T-helper 2 cell treated with Interferon-gamma antibody and Interleukin-4, amounts not matched to agents 5 μg/mL and 100 μg/mL, for 36 hours (primary cell): ENCODE measurements at regions not wholly inside any gene's neighbourhood (a gene's known extent, or its start where the extent isn't known, plus 50 kb on each side); places are given as distances from the start of the nearest gene placed in this dataset.
A peak's percentile ranks its signal among the peaks of the same experiment; 100 is the strongest.

ENCODE experiments used
- DNase-seq: peaks from one replicate; pipeline ENCODE4 v3.0.0; 2021; ENCODE audit warnings: low spot score
- H3K27ac Mint-ChIP-seq: one replicate; pipeline ENCODE4 v1.8.0; 2021; ENCODE audit warnings: mild to moderate bottlenecking, mixed read lengths
- H3K27me3 Mint-ChIP-seq: one replicate; pipeline ENCODE4 v1.8.0; 2021; ENCODE audit warnings: low read depth, mixed read lengths
- H3K36me3 Mint-ChIP-seq: one replicate; pipeline ENCODE4 v1.8.0; 2021; ENCODE audit warnings: low read depth, mixed read lengths
- H3K4me1 Mint-ChIP-seq: one replicate; pipeline ENCODE4 v1.8.0; 2021; ENCODE audit warnings: low read depth, mixed read lengths
- H3K4me3 Mint-ChIP-seq: one replicate; pipeline ENCODE4 v1.8.0; 2022; ENCODE audit warnings: mild to moderate bottlenecking, moderate library complexity, mixed read lengths
- H3K9me3 Mint-ChIP-seq: one replicate; pipeline ENCODE4 v1.8.0; 2021; ENCODE audit warnings: mixed read lengths

DNA sequence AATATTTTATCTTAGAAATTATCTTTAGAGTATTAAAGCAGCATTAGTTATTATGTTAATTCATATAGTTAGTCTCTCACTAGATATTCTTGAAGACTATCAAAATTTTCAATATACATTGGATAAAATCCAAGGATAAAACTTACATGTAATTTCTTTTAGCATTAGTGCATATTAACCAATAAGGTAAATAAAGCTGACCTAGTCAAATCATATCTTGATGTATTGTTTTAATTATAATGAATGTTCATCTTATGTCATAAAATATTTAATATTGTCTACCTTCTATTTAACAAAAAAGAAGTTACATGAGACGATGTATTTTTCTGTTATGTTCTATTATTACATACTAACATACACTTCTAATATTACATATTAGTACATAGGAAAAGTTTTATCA lies 301.7 kb upstream of the DAB2 start:
- Mint-ChIP-seq H3K9me3 (no peaks in the 10 kb centered on the region), H3K4me3 (no peak overlapping the region), H3K27me3 (peaks cover 4% of the 10 kb centered on the region), H3K27ac (no peak overlapping the region), H3K36me3 (no peaks in the 10 kb centered on the region), H3K4me1 (no peaks in the 10 kb centered on the region)
- no peak for DNase-seq

DNA sequence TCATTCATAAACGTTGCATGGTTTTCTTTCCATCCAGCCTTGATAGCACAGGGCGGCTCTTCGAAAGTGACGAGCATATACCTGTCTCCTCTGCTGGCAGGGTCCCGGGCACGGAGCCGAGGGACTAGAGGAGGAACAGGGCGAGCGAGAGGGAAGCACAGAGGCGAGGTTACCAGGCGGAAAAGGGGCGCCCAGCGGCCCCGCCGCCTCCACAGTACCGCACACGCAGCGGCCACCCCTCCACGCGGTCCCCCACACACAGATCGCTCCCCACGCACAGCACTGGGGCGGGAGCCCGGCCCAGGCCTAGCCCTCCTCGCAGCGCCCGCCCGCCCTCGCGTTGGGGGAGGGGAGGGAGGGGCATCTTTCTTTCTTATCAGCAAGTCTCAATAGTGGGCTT lies 296.6 kb upstream of the DAB2 start:
- Mint-ChIP-seq H3K4me1 (no peaks in the 10 kb centered on the region), H3K9me3 (no peaks in the 10 kb centered on the region), H3K27me3 (peaks cover 2% of the 10 kb centered on the region), H3K36me3 (no peaks in the 10 kb centered on the region), H3K4me3 (no peak overlapping the region), H3K27ac (no peak overlapping the region)
- DNase-seq: no peak

DNA sequence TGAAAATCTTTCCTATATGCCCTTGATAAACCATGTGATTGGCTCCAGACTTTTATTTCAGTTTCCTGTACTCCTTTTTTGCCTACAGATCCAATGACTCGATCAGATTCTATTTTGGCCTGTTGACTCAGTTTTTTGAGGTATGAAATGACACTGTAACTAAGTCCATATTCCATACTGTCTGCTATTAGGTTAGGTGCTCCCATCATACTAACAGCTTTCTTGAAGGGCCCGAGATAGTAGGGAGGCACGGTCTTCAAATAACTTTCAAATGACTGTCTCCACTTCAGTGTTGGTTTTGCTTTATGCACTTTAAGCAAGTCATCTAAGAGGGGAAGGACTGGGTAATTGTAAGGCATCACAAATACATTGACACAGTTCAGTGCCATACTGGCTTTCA lies 295.4 kb upstream of the DAB2 start:
- no peaks in the 10 kb centered on the region for H3K9me3 Mint-ChIP-seq

DNA sequence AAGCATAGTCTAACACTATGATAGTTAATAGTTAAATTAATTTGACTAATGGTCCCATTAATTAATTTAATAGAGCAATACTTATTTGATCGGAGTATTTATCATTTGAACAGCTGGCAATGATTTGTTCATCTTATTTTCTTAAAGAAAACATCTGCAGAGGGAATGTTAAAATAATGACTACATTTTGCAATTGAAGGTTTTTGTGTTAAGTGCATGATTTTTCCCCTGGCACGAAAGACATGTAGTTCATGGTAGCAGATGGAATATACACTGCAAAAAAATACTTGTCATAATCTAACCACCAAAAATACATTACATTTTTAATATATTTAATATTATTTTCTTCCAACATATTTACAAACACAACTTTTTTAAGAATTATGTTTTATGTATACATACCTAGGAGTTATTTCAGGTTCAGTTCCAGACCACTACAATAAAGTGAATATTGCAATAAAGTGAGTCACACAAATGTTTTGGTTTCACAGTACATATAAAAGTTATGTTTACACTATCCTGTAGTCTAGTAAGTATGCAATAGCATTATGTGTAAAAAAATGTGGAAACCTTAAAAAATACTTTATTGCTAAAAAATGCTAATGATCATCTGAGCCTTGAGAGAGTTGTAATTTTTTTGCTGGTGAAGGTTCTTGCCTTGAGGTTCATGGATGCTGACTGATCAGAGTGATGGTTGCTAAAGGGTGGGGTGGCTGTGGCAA lies 292.6 kb upstream of the DAB2 start:
- DNase-seq: no peak
- Mint-ChIP-seq H3K4me1 (no peaks in the 10 kb centered on the region), H3K36me3 (no peaks in the 10 kb centered on the region), H3K27ac (no peak overlapping the region), H3K9me3 (no peaks in the 10 kb centered on the region), H3K4me3 (no peak overlapping the region), H3K27me3 (peaks cover 2% of the 10 kb centered on the region)

More for the DNA sequence above, 295.4 kb upstream of the DAB2 start:
- no peak overlapping the region for H3K4me3 Mint-ChIP-seq
- no peaks in the 10 kb centered on the region for H3K36me3 Mint-ChIP-seq
- no peaks in the 10 kb centered on the region for H3K4me1 Mint-ChIP-seq
- DNase-seq: no peak
- peaks cover 2% of the 10 kb centered on the region for H3K27me3 Mint-ChIP-seq
- no peak overlapping the region for H3K27ac Mint-ChIP-seq

DNA sequence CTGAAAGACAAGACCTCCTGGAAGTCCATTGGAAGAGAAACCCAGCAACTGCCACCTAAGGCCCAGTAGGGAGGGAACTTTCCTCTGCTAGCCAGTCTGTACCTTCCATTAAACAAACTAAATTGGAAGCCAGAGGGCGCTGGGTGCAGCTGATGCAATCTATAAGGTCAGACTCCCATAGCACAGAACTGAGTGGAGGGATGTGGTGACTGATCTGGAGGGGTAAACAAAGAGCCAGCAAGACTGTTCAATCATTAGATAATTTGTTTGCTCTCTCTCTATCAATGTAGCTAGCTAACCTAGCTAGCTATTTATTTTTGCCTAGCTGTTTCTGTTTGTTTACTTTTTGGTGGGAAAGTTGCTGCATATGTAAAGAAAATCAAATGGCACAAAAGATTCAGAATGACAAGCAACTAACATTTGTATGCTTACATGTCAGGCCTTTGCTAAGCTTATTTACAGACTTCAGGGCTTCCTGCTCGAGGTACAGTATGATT lies 291.8 kb upstream of the DAB2 start:
- no peak overlapping the region for H3K27ac Mint-ChIP-seq
- H3K36me3 Mint-ChIP-seq: no peaks in the 10 kb centered on the region
- peak; percentile 15 for DNase-seq
- H3K4me3 Mint-ChIP-seq: no peak overlapping the region
- no peaks in the 10 kb centered on the region for H3K9me3 Mint-ChIP-seq
- H3K27me3 Mint-ChIP-seq: peaks cover 4% of the 10 kb centered on the region
- H3K4me1 Mint-ChIP-seq: no peaks in the 10 kb centered on the region

DNA sequence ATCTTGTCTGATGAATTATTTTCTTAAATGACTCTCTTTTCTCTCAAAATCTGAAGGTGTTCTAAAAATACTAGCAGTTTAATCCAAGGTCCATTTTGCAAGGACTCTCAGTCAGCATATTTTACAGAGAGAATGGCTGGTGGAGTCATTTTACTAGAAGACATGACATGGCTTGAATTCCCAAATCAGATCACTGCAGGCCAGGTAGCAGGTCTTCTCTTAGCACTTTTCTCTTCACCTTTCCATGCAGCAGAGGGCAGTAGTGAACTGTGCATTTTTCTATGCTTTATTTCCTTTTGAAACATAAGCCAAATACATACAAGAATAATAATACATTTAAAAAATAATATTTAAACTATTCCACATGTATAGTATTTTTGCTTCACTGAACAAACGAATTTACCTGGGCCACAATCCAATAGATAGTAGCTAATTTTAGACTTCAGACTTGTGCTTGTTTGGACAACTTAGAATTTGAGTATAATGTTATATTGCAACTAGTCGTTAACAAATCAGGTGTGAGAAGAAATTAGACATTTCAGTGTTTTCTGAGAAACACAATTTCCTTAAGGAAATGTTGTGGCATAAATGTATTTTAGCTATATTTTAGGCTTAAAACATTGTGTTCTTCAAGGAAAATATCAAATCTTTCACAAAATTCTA lies 289.4 kb upstream of the DAB2 start:
- Mint-ChIP-seq H3K36me3 (no peaks in the 10 kb centered on the region), H3K4me1 (no peaks in the 10 kb centered on the region), H3K9me3 (no peaks in the 10 kb centered on the region), H3K4me3 (no peak overlapping the region), H3K27ac (no peak overlapping the region), H3K27me3 (peaks cover 11% of the 10 kb centered on the region)
- DNase-seq: no peak

DNA sequence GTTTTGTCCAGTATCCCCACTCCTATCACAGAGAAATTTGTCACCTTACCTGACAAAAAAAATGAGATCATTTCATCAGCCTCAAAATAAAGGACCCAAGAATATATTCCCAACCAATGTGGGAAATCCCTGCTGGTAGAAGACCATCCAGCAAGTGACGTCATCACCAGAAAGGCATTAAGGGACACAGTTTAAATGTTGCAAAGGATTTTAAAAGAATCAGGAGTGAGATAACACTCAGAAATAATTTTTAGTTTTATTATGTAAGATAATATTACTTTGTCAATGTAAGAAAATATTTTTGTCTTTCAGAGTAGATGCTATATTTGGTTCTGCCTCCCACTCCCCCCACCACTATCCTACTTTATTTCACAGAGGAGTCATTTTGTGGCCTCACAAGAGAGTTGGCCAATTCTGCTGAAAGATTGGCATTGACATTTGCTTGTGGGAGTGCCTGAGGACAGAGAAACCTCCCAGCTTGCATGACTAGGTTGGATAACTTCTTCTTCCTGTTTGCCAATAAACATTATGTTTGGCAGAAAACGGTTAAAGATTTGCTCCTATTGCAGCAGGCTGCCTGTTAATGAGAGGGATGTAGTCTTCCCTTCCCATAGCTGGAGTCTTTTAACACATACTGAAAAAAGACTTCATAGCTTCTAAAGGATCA lies 288.6 kb upstream of the DAB2 start:
- H3K4me1 Mint-ChIP-seq: no peaks in the 10 kb centered on the region

DNA sequence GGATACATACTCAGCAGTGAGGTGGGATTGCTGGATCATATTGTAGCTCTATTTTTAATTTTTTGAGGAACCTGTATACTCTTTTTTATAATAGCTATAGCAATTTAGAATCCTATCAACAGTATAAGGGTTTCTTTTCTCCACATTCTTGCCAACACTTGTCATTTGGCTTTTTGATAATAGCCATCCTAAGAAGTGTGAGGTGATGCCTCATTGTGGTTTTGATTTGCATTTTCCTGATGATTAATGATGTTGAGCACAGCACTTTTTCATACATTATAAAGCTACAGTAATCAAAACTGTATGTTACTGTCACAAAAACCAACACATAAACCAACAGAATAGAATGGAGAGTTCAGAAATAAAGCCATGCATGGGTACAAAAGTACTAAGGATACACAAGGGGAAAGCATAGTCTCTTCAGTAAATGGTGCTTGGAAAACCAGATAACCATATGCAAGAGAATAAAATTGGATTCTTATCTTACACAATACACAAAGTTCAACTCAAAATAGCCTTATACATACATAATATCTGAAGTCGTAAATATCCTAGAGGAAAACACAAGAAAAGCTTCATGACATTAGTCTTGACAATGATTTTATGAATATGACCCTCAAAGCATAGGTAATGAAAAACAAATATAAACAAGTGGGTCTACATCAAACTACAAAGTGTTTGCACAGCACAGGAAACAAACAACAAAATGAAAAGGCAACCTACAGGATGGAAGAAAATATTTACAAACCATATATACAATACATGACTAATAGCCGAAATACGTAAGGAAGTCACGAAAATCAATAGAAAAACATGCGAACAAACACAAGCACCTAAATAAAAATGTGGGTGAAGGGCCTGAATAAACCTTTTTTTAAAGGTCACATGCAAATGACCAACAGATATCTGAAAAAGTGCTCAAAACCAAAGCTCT lies 287.8 kb upstream of the DAB2 start:
- no peaks in the 10 kb centered on the region for H3K4me1 Mint-ChIP-seq
- H3K27ac Mint-ChIP-seq: no peak overlapping the region
- no peak for DNase-seq
- H3K27me3 Mint-ChIP-seq: peaks cover 14% of the 10 kb centered on the region
- H3K9me3 Mint-ChIP-seq: no peaks in the 10 kb centered on the region
- H3K36me3 Mint-ChIP-seq: no peaks in the 10 kb centered on the region
- H3K4me3 Mint-ChIP-seq: no peak overlapping the region

More for the DNA sequence above, 288.6 kb upstream of the DAB2 start:
- Mint-ChIP-seq H3K36me3 (no peaks in the 10 kb centered on the region), H3K27me3 (peaks cover 16% of the 10 kb centered on the region), H3K9me3 (no peaks in the 10 kb centered on the region), H3K4me3 (no peak overlapping the region), H3K27ac (no peak overlapping the region)
- DNase-seq: no peak

DNA sequence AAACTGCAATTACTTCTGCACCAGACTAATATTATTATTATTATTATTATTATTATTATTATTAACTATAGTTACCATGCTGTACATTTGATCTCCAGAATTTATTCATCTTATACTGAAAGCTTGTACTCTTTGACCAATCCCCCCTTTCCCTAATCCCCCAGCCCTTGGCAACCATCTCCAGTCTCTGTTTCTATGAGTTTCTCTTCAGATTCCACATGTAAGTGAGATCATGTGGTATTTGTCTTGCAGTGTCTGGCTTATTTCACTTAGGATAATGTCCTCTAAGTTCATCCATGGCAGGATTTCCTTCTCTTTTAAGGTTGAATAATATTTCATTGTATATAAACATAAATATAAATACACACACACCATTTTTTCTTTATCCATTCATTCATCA lies 287.0 kb upstream of the DAB2 start:
- Mint-ChIP-seq H3K9me3 (no peaks in the 10 kb centered on the region), H3K27me3 (peaks cover 14% of the 10 kb centered on the region), H3K36me3 (no peaks in the 10 kb centered on the region), H3K4me1 (no peaks in the 10 kb centered on the region), H3K27ac (no peak overlapping the region), H3K4me3 (no peak overlapping the region)
- no peak for DNase-seq

DNA sequence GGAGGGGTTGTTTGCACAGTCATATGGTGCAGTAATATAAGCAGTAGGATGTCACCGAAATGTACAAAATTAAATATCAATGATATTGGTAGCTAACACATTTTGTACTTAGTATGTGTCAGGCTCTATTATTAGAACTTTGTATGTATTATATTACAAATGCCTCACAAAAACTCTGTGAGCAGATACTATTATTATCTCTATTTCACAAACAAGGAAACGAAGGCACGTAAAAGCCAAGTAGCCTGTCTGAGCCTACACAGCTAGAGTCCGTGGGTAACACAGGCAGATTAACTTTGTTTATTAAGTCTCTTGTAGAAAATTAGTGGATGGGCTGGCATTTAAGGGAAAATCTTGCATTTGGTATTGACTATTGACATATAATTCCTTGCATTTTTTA lies 284.3 kb upstream of the DAB2 start:
- no peaks in the 10 kb centered on the region for H3K9me3 Mint-ChIP-seq
- H3K27me3 Mint-ChIP-seq: peaks cover 16% of the 10 kb centered on the region
- no peaks in the 10 kb centered on the region for H3K4me1 Mint-ChIP-seq
- H3K36me3 Mint-ChIP-seq: no peaks in the 10 kb centered on the region
- H3K27ac Mint-ChIP-seq: no peak overlapping the region
- no peak overlapping the region for H3K4me3 Mint-ChIP-seq
- no peak for DNase-seq

DNA sequence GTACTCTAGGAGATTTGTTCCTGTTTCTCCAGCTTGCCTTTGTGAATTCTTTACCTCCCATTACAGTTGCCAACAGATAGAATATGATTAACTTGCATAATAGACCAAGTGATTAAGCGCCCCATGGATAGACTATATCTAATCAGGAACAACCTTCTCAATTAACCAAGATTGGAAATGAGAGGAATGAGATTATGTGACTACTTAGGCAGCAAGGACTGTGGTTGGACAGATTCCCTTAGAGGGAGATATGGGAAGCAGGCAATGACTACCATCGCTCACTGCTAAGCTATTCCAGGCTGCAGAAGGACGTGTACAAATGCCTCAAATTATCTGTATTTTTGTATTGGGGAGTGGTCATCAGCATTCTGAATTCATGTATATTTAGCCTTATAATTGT lies 278.1 kb upstream of the DAB2 start:
- no peaks in the 10 kb centered on the region for H3K36me3 Mint-ChIP-seq
- peaks cover 6% of the 10 kb centered on the region for H3K27me3 Mint-ChIP-seq
- no peaks in the 10 kb centered on the region for H3K9me3 Mint-ChIP-seq
- H3K27ac Mint-ChIP-seq: no peak overlapping the region
- no peak for DNase-seq
- H3K4me1 Mint-ChIP-seq: no peaks in the 10 kb centered on the region
- no peak overlapping the region for H3K4me3 Mint-ChIP-seq

DNA sequence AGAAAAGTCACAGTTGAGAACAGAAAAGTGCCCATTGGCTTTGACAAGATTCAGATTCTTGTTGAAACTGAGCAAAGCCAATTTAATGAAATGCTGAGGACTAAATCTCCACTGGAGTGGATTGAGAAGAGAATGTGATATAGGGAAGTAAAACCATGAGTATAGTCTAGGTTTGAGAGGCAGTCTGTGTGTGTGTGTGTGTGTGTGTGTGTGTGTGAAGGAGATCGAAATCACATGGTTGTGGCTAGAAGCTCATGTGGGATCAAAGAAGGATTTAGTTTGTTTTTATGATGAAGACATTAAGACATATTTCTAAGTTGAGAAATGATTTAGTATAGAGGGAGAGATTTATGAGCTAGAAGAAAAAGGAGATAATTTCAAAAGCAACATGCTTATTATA lies 275.7 kb upstream of the DAB2 start:
- no peaks in the 10 kb centered on the region for H3K36me3 Mint-ChIP-seq
- no peaks in the 10 kb centered on the region for H3K9me3 Mint-ChIP-seq
- no peak for DNase-seq
- no peak overlapping the region for H3K4me3 Mint-ChIP-seq
- H3K27me3 Mint-ChIP-seq: peaks cover 6% of the 10 kb centered on the region
- no peaks in the 10 kb centered on the region for H3K4me1 Mint-ChIP-seq
- no peak overlapping the region for H3K27ac Mint-ChIP-seq

DNA sequence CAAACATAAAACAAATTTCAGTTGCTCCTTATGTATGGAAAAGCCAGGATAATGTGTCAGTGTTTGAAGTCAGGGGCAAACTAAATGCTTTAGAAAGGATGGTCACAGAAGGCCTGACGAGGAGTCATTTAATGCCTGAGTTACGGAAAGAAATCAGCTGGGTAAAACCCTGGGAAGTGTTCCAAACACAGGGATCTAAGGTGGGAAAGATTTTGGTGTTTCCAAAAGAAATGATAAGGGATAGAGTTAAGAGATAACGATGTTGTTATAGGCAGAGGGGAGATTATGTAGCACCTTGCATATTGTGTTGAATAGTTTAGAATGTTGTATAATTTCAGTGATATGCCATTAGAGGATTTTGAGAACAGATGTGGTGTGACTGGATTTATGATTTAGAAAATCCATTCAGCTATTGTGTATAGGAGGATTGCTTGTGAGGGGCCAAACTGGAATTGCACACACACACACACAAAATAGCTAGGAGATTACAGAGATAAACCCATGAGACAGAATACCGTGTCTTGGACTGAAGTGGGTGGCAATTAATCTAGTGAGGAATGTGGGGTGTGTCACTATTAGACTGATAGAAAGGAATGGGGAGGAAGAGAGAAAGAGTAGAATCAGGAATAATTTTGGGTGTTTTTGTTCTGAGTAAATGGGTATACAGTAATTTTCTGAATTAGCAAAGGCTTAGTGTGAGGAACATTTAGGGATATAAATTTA lies 274.2 kb upstream of the DAB2 start:
- no peaks in the 10 kb centered on the region for H3K4me1 Mint-ChIP-seq
- no peak overlapping the region for H3K4me3 Mint-ChIP-seq
- no peak for DNase-seq
- peaks cover 9% of the 10 kb centered on the region for H3K27me3 Mint-ChIP-seq
- no peaks in the 10 kb centered on the region for H3K9me3 Mint-ChIP-seq
- no peaks in the 10 kb centered on the region for H3K36me3 Mint-ChIP-seq
- no peak overlapping the region for H3K27ac Mint-ChIP-seq
